Caco-2 (cell line): ENCODE measurements at regions not wholly inside any gene's neighbourhood (a gene's known extent, or its start where the extent isn't known, plus 50 kb on each side); places are given as distances from the start of the nearest gene placed in this dataset.

ENCODE experiments used
- BruUV-seq: library from RNA; stranded (reverse); fragments of 400-500 nt; replicated peaks from 2 replicates; lab custom pipeline; 2021; lab: Mats Ljungman, UMichigan
- CTCF ChIA-PET: fragments of 300-600 bp; sonication (Branson Sonifier 250); formaldehyde crosslinking; loops from one replicate; lab custom pipeline; 2022; ENCODE audit warnings: antibody characterized with exemption; lab: Charles Lee
- POLR2A ChIA-PET: fragments of 300-600 bp; sonication (Branson Sonifier 250); formaldehyde crosslinking; loops from one replicate; lab custom pipeline; 2022; ENCODE audit warnings: antibody characterized with exemption; lab: Charles Lee
- DNase-seq, 2 experiments: peaks; one replicate each; pipeline versions ENCODE4 v3.0.0 to v3.0.0-alpha.2; 2020 to 2022
- H3K27me3 ChIP-seq: replicated peaks from 2 replicates; pipeline ENCODE4 v1.6.0; 2011; ENCODE audit warnings: low read length; ENCODE audit not compliant: control insufficient read depth, insufficient read depth
- H3K36me3 ChIP-seq: 2 replicates; pipeline ENCODE4 v1.5.1; 2011; ENCODE audit warnings: low read length; ENCODE audit not compliant: control insufficient read depth, insufficient read depth
- H3K4me1 ChIP-seq: fragments of 250-450 bp; sonication (Bioruptor Pico); 2 replicates; pipeline ENCODE4 v1.5.1; 2020; ENCODE audit warnings: mild to moderate bottlenecking
- H3K4me3 ChIP-seq: 2 replicates; pipeline ENCODE4 v1.5.1; 2011; ENCODE audit warnings: low read depth, mild to moderate bottlenecking, control low read depth, low read length
- H3K9me3 ChIP-seq: fragments of 250-450 bp; sonication (Bioruptor Pico); 2 replicates; pipeline ENCODE4 v1.5.1; 2020; ENCODE audit warnings: mild to moderate bottlenecking, moderate library complexity
- H3K27ac Mint-ChIP-seq: one replicate; pipeline ENCODE4 v1.8.0; 2022; ENCODE audit warnings: mixed read lengths; ENCODE audit not compliant: unreplicated experiment
- H3K27me3 Mint-ChIP-seq: one replicate; pipeline ENCODE4 v1.8.0; 2022; ENCODE audit warnings: mixed read lengths; ENCODE audit not compliant: insufficient read depth, unreplicated experiment
- H3K36me3 Mint-ChIP-seq: one replicate; pipeline ENCODE4 v1.8.0; 2022; ENCODE audit warnings: mild to moderate bottlenecking, mixed read lengths; ENCODE audit not compliant: insufficient read depth, unreplicated experiment
- H3K4me1 Mint-ChIP-seq: one replicate; pipeline ENCODE4 v1.8.0; 2022; ENCODE audit warnings: low read depth, mixed read lengths; ENCODE audit not compliant: unreplicated experiment
- H3K4me3 Mint-ChIP-seq: one replicate; pipeline ENCODE4 v1.8.0; 2022; ENCODE audit warnings: mild to moderate bottlenecking, moderate library complexity, mixed read lengths; ENCODE audit not compliant: unreplicated experiment
- H3K9me3 Mint-ChIP-seq: one replicate; pipeline ENCODE4 v1.8.0; 2022; ENCODE audit warnings: mixed read lengths; ENCODE audit not compliant: unreplicated experiment
- intact Hi-C: fragments of 100-400 bp; cut with micrococcal nuclease; formaldehyde crosslinking; loops from one replicate; pipeline ENCODE4 v1.10.0; 2022; ENCODE audit not compliant: unreplicated experiment
- TF ChIP-seq, protein P1 (sequence below), 2 experiments: fragments of 200-600 bp in 1 of 2; IDR thresholded peaks; 1 replicate in 1 of 2; 2 replicates in 1 of 2; pipeline versions ENCODE4 v1.5.1 to v1.8.0; 2011 to 2022; ENCODE audit warnings: antibody characterized with exemption in 1 of 2, control low read depth in 1 of 2, inconsistent platforms in 1 of 2, low read depth in 1 of 2, low read length in 1 of 2, mild to moderate bottlenecking in 1 of 2, moderate library complexity in 1 of 2; ENCODE audit not compliant: insufficient read depth in 1 of 2, severe bottlenecking in 1 of 2, unreplicated experiment in 1 of 2

DNA sequence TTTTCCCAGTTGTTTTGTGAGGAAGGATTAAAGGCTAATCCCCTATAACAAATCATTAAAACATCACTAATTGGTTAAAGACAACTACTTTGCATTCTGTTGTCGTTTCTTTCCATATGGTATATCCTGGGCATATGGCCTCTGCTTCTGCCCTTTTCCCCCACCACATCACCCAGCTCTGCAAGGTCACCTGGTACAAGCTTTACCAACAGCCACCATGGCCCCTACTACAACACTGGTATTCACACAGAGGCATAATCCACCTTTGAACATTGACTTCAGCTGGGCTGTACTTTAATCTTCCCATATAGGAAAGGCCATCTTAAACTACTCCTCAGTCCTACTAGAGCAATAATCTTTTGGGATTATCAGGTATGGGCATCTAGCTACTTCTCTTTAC, 866.1 kb downstream of the TLE4 start:
- TF ChIP-seq, protein P1, sequence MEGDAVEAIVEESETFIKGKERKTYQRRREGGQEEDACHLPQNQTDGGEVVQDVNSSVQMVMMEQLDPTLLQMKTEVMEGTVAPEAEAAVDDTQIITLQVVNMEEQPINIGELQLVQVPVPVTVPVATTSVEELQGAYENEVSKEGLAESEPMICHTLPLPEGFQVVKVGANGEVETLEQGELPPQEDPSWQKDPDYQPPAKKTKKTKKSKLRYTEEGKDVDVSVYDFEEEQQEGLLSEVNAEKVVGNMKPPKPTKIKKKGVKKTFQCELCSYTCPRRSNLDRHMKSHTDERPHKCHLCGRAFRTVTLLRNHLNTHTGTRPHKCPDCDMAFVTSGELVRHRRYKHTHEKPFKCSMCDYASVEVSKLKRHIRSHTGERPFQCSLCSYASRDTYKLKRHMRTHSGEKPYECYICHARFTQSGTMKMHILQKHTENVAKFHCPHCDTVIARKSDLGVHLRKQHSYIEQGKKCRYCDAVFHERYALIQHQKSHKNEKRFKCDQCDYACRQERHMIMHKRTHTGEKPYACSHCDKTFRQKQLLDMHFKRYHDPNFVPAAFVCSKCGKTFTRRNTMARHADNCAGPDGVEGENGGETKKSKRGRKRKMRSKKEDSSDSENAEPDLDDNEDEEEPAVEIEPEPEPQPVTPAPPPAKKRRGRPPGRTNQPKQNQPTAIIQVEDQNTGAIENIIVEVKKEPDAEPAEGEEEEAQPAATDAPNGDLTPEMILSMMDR (IDR thresholded peaks at IDR 0.05; ENCODE audit: insufficient read depth in 1 of 2, low read depth in 1 of 2, low read length in 1 of 2, severe bottlenecking in 1 of 2, unreplicated experiment in 1 of 2), result no peak
- Mint-ChIP-seq H3K9me3 (no peaks in the 10 kb centered on the region), H3K4me1 (no peaks in the 10 kb centered on the region), H3K27me3 (no peaks in the 10 kb centered on the region), H3K4me3 (no peak overlapping the region), H3K27ac (no peak overlapping the region), H3K36me3 (no peaks in the 10 kb centered on the region)
- CTCF ChIA-PET, result no interaction called here
- Histone ChIP-seq H3K27me3 (no peaks in the 10 kb centered on the region), H3K36me3 (no peaks in the 10 kb centered on the region), H3K9me3 (no peaks in the 10 kb centered on the region), H3K4me1 (no peaks in the 10 kb centered on the region), H3K4me3 (no peak overlapping the region)
- no TSS peak for BruUV-seq
- POLR2A ChIA-PET, result no interaction called here
- intact Hi-C loops, result no loop called here
- DNase-seq, result no peak

DNA sequence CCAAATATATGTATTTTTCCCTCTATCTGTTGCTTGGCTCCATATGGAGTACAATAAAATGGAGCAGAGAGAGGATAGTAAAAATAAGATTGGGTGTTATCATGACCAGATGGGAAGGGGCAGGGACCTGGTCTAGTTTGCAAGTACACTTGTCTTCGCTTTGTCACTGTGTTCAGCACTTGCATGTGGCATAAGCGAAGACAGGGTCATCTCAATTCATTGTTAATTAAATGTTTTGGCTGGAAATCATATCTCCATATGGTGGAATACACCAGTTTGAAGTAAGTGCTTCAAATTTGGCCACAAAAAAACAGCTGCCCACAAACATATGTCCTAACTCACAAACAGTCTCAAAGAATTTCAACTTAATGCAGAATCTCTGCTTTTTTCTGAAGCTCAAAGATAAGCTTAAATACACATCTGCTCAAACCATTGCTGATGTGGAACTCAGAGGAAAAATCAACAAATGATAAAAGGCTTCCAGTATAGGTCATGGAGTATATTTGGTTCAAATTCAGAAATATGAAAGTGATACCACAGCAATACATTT, 865.4 kb downstream of the TLE4 start:
- Mint-ChIP-seq H3K27me3 (no peaks in the 10 kb centered on the region), H3K36me3 (no peaks in the 10 kb centered on the region), H3K9me3 (no peaks in the 10 kb centered on the region), H3K27ac (no peak overlapping the region), H3K4me1 (no peaks in the 10 kb centered on the region), H3K4me3 (no peak overlapping the region)
- H3K27me3 ChIP-seq, result no peaks in the 10 kb centered on the region
- H3K4me1 ChIP-seq, result no peaks in the 10 kb centered on the region
- no peak for DNase-seq
- H3K36me3 ChIP-seq, result no peaks in the 10 kb centered on the region
- TF ChIP-seq, protein P1 (IDR thresholded peaks at IDR 0.05; ENCODE audit: insufficient read depth in 1 of 2, low read depth in 1 of 2, low read length in 1 of 2, severe bottlenecking in 1 of 2, unreplicated experiment in 1 of 2), result no peak
- H3K9me3 ChIP-seq, result no peaks in the 10 kb centered on the region
- ChIA-PET POLR2A (no interaction called here), CTCF (no interaction called here)
- BruUV-seq, result no TSS peak
- no peak overlapping the region for H3K4me3 ChIP-seq
- intact Hi-C loops, result no loop called here

DNA sequence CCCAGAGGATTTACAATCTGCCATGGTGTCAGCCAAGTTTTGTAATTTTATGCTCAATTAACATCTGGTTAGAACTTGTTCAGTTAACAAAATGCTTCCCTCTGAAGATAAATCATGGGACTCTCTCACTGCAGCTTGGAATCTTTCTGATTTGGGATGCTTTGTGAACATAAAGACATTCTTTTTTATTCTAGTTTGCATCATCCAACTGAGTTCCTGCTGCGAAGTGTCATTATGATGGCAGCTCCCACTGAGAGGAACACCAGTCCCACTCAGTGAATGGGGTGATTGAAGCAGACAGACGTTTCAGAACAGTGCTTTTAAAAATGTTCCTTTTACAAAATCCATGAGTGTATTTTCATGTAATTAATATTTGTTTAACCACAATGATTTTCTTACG, 863.8 kb downstream of the TLE4 start:
- no peak overlapping the region for H3K27ac Mint-ChIP-seq
- no TSS peak for BruUV-seq
- Histone ChIP-seq H3K4me3 (no peak overlapping the region), H3K36me3 (no peaks in the 10 kb centered on the region), H3K27me3 (no peaks in the 10 kb centered on the region), H3K4me1 (no peaks in the 10 kb centered on the region), H3K9me3 (no peaks in the 10 kb centered on the region)
- intact Hi-C loops, result no loop called here
- no peak for DNase-seq
- ChIA-PET POLR2A (no interaction called here), CTCF (no interaction called here)
- no peaks in the 10 kb centered on the region for H3K36me3 Mint-ChIP-seq
- H3K4me3 Mint-ChIP-seq, result no peak overlapping the region
- H3K9me3 Mint-ChIP-seq, result no peaks in the 10 kb centered on the region
- no peaks in the 10 kb centered on the region for H3K27me3 Mint-ChIP-seq
- TF ChIP-seq, protein P1 (IDR thresholded peaks at IDR 0.05; ENCODE audit: insufficient read depth in 1 of 2, low read depth in 1 of 2, low read length in 1 of 2, severe bottlenecking in 1 of 2, unreplicated experiment in 1 of 2), result no peak
- H3K4me1 Mint-ChIP-seq, result no peaks in the 10 kb centered on the region
